Mucosa of descending colon (tissue), 3 donors: ENCODE measurements at regions not wholly inside any gene's neighbourhood (a gene's known extent, or its start where the extent isn't known, plus 50 kb on each side); places are given as distances from the start of the nearest gene placed in this dataset.

Source experiments
- ATAC-seq: fragments of 200-7000 bp; cut with Tn5 transposase; one replicate; pipeline ENCODE4 v1.9.1; 2020; ENCODE audit warnings: mild to moderate bottlenecking, moderate library complexity
- DNase-seq, 3 donors: peaks; one replicate each; pipeline ENCODE4 v3.0.0-alpha.2; 2020
- H3K36me3 ChIP-seq: fragments of 200-600 bp; one replicate; pipeline ENCODE4 v1.8.0; 2021; ENCODE audit warnings: low read depth, mild to moderate bottlenecking
- H3K4me1 ChIP-seq: fragments of 200-600 bp; one replicate; pipeline ENCODE4 v1.8.0; 2021; ENCODE audit warnings: low read depth, mild to moderate bottlenecking
- H3K4me3 ChIP-seq: fragments of 200-600 bp; one replicate; pipeline ENCODE4 v1.8.0; 2021; ENCODE audit warnings: mild to moderate bottlenecking
- H3K9me3 ChIP-seq: fragments of 200-600 bp; one replicate; pipeline ENCODE4 v1.8.0; 2021; ENCODE audit warnings: mild to moderate bottlenecking
- intact Hi-C, 2 donors: fragments of 100-400 bp; cut with DNase I in 1 of 2; cut with micrococcal nuclease in 1 of 2; formaldehyde crosslinking; loops; one replicate each; pipeline versions ENCODE4 v1.11.0 to v1.11.1; 2022; cut with DNase I, micrococcal nuclease
- TF ChIP-seq, protein P1 (sequence below): fragments of 200-600 bp; IDR thresholded peaks from one replicate; pipeline ENCODE4 v1.8.0; 2022; ENCODE audit warnings: antibody characterized with exemption, mild to moderate bottlenecking
- donor health status: DM: no; HTN: no; CAD: no; lungs with moderate emphysema.
- donor health status: DM: no; HTN: no; CAD: no.
- donor health status: DM: no; HTN: yes; CAD: no.

DNA sequence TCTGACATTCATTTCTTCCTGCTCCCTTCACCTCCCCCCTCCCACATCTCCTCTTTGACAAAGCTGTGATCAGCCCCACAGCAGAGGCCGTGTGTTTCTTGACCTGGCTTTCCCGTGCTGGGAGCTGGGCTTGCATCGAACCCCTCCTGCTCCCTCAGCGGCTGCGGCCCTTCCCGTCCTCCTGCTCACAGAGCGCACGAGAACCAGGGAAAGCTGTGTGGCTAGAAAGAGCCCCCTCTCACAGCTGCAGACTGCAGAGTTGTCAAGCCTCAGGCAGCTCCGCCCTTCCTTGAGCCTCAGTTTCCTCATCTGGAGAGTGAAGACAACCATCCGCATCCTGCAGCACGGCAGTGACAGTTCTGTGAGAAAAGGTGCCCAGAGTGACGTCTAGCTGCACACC lies 65.7 kb upstream of the GLI2 start:
- Histone ChIP-seq H3K4me3 (no peak overlapping the region), H3K36me3 (no peaks in the 10 kb centered on the region), H3K4me1 (peaks cover 5% of the 10 kb centered on the region), H3K9me3 (no peaks in the 10 kb centered on the region)
- TF ChIP-seq, protein P1, sequence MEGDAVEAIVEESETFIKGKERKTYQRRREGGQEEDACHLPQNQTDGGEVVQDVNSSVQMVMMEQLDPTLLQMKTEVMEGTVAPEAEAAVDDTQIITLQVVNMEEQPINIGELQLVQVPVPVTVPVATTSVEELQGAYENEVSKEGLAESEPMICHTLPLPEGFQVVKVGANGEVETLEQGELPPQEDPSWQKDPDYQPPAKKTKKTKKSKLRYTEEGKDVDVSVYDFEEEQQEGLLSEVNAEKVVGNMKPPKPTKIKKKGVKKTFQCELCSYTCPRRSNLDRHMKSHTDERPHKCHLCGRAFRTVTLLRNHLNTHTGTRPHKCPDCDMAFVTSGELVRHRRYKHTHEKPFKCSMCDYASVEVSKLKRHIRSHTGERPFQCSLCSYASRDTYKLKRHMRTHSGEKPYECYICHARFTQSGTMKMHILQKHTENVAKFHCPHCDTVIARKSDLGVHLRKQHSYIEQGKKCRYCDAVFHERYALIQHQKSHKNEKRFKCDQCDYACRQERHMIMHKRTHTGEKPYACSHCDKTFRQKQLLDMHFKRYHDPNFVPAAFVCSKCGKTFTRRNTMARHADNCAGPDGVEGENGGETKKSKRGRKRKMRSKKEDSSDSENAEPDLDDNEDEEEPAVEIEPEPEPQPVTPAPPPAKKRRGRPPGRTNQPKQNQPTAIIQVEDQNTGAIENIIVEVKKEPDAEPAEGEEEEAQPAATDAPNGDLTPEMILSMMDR: no peak
- ATAC-seq (no peak), DNase-seq (no peak)
- intact Hi-C loops: loop anchor here in 1 of 2 donors (10.0 kb wide), 1 partner anchor 325 kb away; the partner anchor contains the start of gene INHBB

GRCh38 chr2:120670371-120670770 lies 65.3 kb upstream of the GLI2 start:
- no peak for DNase-seq
- TF ChIP-seq, protein P1: no peak
- Histone ChIP-seq H3K36me3 (no peaks in the 10 kb centered on the region), H3K4me1 (peaks cover 5% of the 10 kb centered on the region), H3K4me3 (no peak overlapping the region), H3K9me3 (no peaks in the 10 kb centered on the region)
- intact Hi-C loops: loop anchor here in 1 of 2 donors (10.0 kb wide), 1 partner anchor 326 kb away; the partner anchor contains the start of gene INHBB
- no peak for ATAC-seq

DNA sequence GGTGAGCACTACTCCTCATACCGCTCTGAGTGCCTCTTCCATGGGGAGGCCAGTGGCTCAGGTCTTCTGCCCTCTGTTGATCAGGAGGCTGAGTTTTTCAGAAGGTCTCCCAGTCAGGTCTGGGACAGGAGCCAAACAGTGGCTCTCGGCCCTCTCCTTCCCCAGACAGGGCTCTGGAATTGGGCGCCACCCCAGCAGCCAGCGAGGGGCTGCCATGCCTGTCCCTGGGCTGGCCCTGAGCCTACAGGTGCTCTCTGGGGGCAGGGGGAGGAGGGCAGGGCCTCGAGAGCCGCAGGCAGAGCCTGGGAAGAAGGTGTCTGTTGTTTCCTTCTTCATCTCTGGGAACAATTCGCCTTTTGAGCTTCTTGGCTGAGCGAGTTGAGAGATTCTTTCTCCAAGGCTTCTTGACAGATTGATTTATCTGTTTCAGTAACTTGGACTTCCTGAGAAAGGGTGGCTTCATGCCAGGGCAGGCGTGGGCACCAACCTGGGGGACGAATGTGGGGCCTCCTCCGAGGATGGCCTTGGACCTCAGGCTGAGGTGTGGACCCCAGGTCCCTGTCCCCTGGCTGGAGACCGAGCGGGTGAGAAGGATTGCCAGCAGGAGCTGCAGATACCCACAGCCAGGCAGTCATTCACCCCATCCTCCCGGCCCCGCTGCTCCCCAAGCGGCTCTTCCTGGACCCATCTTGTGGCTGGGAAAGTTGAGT lies 64.7 kb upstream of the GLI2 start:
- intact Hi-C loops: loop anchor here in 1 of 2 donors (10.0 kb wide), 1 partner anchor 326 kb away; the partner anchor contains the start of gene INHBB

DNA sequence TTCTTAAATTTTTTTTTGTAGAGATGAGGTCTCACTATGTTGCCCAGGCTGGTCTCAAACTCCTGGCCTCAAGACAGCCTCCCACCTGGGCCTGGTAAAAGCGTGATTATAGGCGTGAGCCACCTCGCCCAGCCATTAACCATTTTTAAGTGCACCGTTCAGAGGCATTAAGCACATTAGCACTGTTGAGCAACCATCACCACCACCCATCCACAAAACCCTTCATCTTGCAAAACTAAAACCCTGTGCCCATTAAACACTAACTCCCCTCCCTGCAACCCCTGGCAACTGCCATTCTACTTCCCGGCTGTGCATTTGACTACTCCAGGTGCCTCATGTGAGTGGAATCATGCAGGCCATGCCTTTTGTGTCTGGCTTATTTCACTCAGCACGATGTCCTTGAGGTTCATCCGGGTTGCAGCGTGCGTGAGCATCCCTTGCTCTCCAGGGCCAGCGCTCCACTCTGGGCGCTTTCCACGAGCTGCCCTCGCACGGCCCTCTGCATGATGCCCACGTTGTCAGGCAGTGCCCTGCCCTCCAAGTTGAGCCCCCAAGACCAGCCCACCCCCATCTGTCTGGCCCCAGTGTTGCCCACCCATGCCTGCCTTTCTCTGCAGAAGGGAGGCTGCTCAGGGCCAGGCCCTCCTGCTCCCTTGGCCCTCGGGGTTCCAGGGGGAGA lies 63.0 kb upstream of the GLI2 start:
- TF ChIP-seq, protein P1: no peak
- Histone ChIP-seq H3K4me3 (no peak overlapping the region), H3K36me3 (no peaks in the 10 kb centered on the region), H3K4me1 (peaks cover 5% of the 10 kb centered on the region), H3K9me3 (no peaks in the 10 kb centered on the region)
- DNase-seq: no peak
- no peak for ATAC-seq
- intact Hi-C loops: loop anchor here in 1 of 2 donors (10.0 kb wide), 1 partner anchor 328 kb away; the partner anchor contains the start of gene INHBB

More for the DNA sequence above, 64.7 kb upstream of the GLI2 start:
- Histone ChIP-seq H3K36me3 (no peaks in the 10 kb centered on the region), H3K9me3 (no peaks in the 10 kb centered on the region), H3K4me3 (no peak overlapping the region), H3K4me1 (peaks cover 5% of the 10 kb centered on the region)
- DNase-seq: no peak
- ATAC-seq: no peak
- TF ChIP-seq, protein P1: no peak

DNA sequence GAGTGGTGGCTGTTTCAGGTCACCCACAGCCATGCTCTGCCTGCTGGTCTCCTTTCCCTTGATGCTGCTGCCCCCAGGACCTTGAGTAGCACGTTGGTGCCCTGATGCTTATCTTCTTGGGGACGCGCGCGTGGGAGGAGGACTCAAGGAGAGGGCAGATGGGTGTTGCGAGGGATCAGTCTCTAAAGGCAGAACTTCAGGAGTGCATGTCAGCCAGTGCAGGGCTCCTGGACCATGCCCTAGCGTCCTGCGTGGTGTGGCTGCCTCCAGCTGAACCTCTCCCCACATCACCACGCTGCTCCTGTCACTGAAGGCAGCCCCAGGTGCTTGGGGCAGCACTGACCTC lies 62.5 kb upstream of the GLI2 start:
- no peaks in the 10 kb centered on the region for H3K36me3 ChIP-seq
- ATAC-seq (no peak), DNase-seq (no peak)
- H3K4me3 ChIP-seq: no peak overlapping the region
- H3K4me1 ChIP-seq: peaks cover 5% of the 10 kb centered on the region
- no peaks in the 10 kb centered on the region for H3K9me3 ChIP-seq
- intact Hi-C loops: loop anchor here in 1 of 2 donors (10.0 kb wide), 1 partner anchor 328 kb away; the partner anchor contains the start of gene INHBB
- TF ChIP-seq, protein P1: no peak
